Neural progenitor cell (in vitro differentiated cells): ENCODE measurements at regions not wholly inside any gene's neighbourhood (a gene's known extent, or its start where the extent isn't known, plus 50 kb on each side); places are given as distances from the start of the nearest gene placed in this dataset.

Experiments used
- EZH2 ChIP-seq: fragments of 200-600 bp; sonication (generic); IDR thresholded peaks from 2 replicates; pipeline ENCODE4 v1.6.1; 2017; ENCODE audit warnings: antibody characterized with exemption, mild to moderate bottlenecking, moderate library complexity
- EZH2phosphoT487 ChIP-seq: fragments of 200-600 bp; sonication (generic); IDR thresholded peaks from 2 replicates; pipeline ENCODE4 v1.6.1; 2017; ENCODE audit warnings: antibody characterized with exemption
- TF ChIP-seq, protein P1 (sequence below): fragments of 200-600 bp; sonication (generic); IDR thresholded peaks from 2 replicates; pipeline ENCODE4 v1.5.1; 2017; ENCODE audit warnings: antibody characterized with exemption, mild to moderate bottlenecking

DNA sequence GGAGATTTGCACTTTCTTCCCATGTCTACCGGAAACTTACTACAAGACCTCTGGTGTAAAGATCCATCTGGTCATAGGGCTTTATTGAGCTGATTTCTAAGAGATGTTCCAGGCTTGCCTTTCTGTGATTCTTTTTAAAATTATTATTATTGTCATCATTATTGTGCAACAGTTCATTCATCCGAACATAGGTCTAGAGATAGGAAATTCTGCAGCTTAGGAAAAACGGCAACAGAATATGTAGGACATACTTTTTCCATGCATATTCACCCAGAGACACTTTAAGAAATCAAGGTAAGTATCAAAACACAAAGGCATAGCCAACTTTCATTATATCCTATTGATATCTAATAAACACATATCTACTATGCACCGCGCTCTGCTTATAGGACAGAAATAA is 378.2 kb upstream of the KLF4 start:
- TF ChIP-seq, protein P1, sequence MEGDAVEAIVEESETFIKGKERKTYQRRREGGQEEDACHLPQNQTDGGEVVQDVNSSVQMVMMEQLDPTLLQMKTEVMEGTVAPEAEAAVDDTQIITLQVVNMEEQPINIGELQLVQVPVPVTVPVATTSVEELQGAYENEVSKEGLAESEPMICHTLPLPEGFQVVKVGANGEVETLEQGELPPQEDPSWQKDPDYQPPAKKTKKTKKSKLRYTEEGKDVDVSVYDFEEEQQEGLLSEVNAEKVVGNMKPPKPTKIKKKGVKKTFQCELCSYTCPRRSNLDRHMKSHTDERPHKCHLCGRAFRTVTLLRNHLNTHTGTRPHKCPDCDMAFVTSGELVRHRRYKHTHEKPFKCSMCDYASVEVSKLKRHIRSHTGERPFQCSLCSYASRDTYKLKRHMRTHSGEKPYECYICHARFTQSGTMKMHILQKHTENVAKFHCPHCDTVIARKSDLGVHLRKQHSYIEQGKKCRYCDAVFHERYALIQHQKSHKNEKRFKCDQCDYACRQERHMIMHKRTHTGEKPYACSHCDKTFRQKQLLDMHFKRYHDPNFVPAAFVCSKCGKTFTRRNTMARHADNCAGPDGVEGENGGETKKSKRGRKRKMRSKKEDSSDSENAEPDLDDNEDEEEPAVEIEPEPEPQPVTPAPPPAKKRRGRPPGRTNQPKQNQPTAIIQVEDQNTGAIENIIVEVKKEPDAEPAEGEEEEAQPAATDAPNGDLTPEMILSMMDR: no peak
- no peak for TF ChIP-seq EZH2phosphoT487
- TF ChIP-seq EZH2: no peak
